Activated T-cell treated with anti-CD3 and anti-CD28 coated beads, Interleukin-2, amount 50 U/mL, for 72 hours (primary cell): ENCODE measurements at regions not wholly inside any gene's neighbourhood (a gene's known extent, or its start where the extent isn't known, plus 50 kb on each side); places are given as distances from the start of the nearest gene placed in this dataset.
"Not testable (repeated sequence)": the region's sequence is repeated elsewhere in the genome, so short reads cannot be mapped to it uniquely, and the experiment has no call there.

Experiments used
- ATAC-seq, 2 donors: fragments of 150-1000 bp; cut with Tn5 transposase; replicated peaks in 1 of 2; 2 replicates each; pipeline ENCODE4 v1.10.0; 2021; ENCODE audit warnings: moderate library complexity in 2 of 2, mild to moderate bottlenecking in 1 of 2
- DNase-seq, 2 donors: peaks; one replicate each; pipeline ENCODE4 v3.0.0; 2021 to 2022; ENCODE audit warnings: mixed read lengths in 1 of 2
- H3K27ac Mint-ChIP-seq: one replicate; pipeline ENCODE4 v1.8.0; 2022; ENCODE audit warnings: mild to moderate bottlenecking, moderate library complexity, mixed read lengths
- H3K27me3 Mint-ChIP-seq: one replicate; pipeline ENCODE4 v1.8.0; 2022; ENCODE audit warnings: low read depth, mixed read lengths
- H3K36me3 Mint-ChIP-seq, 2 donors: one replicate each; pipeline ENCODE4 v1.8.0; 2022; ENCODE audit warnings: mixed read lengths in 2 of 2, mild to moderate bottlenecking in 1 of 2; ENCODE audit not compliant: insufficient read depth in 2 of 2
- H3K4me1 Mint-ChIP-seq: one replicate; pipeline ENCODE4 v1.8.0; 2022; ENCODE audit warnings: low read depth, mixed read lengths
- H3K4me3 Mint-ChIP-seq, 2 donors: one replicate each; pipeline ENCODE4 v1.8.0; 2022; ENCODE audit warnings: mild to moderate bottlenecking in 2 of 2, mixed read lengths in 2 of 2, moderate library complexity in 2 of 2
- H3K9me3 Mint-ChIP-seq, 2 donors: one replicate each; pipeline ENCODE4 v1.8.0; 2022; ENCODE audit warnings: mixed read lengths in 2 of 2

DNA sequence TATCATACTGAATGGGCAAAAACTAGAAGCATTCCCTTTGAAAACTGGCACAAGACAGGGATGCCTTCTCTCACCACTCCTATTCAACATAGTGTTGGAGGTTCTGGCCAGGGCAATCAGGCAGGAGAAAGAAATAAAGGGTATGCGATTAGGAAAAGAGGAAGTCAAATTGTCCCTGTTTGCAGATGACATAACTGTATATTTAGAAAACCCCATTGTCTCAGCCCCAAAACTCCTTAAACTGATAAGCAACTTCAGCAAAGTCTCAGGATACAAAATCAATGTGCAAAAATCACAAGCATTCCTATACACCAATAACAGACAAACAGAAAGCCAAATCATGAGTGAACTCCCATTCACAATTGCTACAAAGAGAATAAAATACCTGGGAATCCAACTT lies 52.5 kb upstream of the CCDC71L start:
- not testable (repeated sequence) for H3K27ac Mint-ChIP-seq, H3K9me3 Mint-ChIP-seq, H3K27me3 Mint-ChIP-seq, DNase-seq, H3K4me1 Mint-ChIP-seq, ATAC-seq, H3K4me3 Mint-ChIP-seq
- peaks cover 11 to 24% of the 10 kb centered on the region in 2 donors for H3K36me3 Mint-ChIP-seq

DNA sequence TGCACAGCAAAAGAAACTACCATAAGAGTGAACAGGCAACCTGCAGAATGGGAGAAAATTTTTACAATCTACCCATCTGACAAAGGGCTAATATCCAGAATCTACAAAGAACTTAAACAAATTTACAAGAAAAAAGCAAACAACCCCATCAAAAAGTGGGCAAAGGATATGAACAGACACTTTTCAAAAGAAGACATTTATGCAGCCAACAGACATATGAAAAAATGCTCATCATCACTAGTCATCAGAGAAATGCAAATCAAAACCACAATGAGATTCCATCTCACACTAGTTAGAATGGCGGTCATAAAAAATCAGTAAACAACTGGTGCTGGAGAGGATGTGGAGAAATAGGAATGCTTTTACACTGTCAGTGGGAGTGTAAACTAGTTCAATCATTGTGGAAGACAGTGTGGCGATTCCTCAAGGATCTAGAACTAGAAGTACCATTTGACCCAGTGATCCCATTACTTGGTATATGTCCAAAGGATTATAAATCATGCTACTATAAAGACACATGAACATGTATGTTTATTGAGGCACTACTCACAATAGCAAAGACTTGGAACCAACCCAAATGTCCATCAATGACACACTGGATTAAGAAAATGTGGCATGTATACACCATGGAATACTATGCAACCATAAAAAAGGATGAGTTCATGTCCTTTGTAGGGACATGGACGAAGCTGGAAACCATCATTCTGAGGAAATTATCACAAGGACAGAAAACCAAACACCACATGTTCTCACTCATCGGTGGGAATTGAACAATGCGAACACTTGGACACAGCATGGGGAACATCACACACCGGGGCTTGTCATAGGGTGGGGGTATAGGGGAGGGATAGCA lies 53.9 kb upstream of the CCDC71L start:
- peaks cover 9 to 21% of the 10 kb centered on the region in 2 donors for H3K36me3 Mint-ChIP-seq
- H3K27ac Mint-ChIP-seq, H3K4me1 Mint-ChIP-seq, H3K9me3 Mint-ChIP-seq, ATAC-seq, H3K27me3 Mint-ChIP-seq, DNase-seq: not testable (repeated sequence)
- peak overlapping the region in 1 of 2 donors; percentile 8 for H3K4me3 Mint-ChIP-seq

DNA sequence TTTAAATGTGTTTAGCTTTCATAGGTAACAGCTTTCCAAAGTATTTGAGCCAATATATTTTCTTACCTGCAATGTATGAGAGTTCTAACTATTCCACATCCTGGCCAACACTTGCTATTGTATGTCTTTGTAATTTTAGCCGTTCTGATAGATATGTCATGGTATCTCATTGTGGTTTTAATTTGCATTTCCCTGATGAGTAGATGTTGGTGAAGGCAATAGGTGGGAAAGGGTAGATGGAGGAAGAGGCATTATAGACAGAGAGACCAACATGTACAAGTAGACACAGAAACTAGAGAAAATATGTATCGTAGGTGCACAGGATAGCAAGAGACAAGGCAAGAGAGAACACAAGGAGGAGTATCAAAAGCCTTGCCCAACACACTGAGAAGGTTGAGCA lies 54.8 kb upstream of the CCDC71L start:
- no peaks in the 10 kb centered on the region for H3K27me3 Mint-ChIP-seq
- ATAC-seq (no peak), DNase-seq (no peak)
- no peak overlapping the region for H3K4me3 Mint-ChIP-seq
- H3K9me3 Mint-ChIP-seq = peaks cover 6 to 8% of the 10 kb centered on the region in 2 donors
- peaks cover 11 to 17% of the 10 kb centered on the region in 2 donors for H3K36me3 Mint-ChIP-seq
- H3K4me1 Mint-ChIP-seq = peaks cover 11% of the 10 kb centered on the region
- no peak overlapping the region for H3K27ac Mint-ChIP-seq

DNA sequence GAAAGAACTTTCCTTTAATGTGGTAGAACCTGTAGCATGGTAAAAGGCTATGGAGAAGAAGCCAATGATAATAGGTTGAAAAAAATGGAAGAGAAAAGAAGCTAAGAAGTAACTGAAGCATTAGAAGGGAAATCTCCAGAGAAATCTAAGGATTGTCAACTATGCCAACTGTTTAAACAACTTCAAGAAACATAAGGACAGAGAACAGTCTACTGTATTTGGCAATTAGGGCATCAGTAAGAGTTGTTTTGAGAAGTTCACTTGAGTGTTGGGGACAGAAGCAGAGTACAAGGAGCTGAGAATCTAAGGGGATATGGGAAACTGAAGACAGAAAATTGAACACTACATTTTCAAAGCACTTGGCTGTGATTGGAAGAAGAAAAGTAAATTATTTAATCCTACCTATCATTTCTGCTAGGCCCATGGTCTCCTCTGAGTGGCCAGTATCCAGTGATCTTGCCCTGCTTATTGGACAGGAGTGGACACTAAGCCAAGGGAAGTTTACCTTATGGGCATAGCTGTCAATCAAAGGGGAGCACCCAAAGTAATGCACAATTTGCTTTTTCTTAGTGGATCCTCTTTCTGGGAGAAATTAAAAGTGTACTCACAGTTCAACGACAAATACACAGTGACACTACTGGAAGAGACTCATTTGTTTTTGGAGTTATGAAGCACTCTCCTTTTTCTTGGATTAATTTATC lies 56.4 kb upstream of the CCDC71L start:
- Mint-ChIP-seq H3K9me3 (peaks cover 4 to 6% of the 10 kb centered on the region in 2 donors), H3K4me1 (peaks cover 13% of the 10 kb centered on the region), H3K36me3 (peaks cover 8 to 11% of the 10 kb centered on the region in 2 donors), H3K4me3 (no peak overlapping the region), H3K27ac (no peak overlapping the region), H3K27me3 (no peaks in the 10 kb centered on the region)
- DNase-seq = no peak
- ATAC-seq = no peak

DNA sequence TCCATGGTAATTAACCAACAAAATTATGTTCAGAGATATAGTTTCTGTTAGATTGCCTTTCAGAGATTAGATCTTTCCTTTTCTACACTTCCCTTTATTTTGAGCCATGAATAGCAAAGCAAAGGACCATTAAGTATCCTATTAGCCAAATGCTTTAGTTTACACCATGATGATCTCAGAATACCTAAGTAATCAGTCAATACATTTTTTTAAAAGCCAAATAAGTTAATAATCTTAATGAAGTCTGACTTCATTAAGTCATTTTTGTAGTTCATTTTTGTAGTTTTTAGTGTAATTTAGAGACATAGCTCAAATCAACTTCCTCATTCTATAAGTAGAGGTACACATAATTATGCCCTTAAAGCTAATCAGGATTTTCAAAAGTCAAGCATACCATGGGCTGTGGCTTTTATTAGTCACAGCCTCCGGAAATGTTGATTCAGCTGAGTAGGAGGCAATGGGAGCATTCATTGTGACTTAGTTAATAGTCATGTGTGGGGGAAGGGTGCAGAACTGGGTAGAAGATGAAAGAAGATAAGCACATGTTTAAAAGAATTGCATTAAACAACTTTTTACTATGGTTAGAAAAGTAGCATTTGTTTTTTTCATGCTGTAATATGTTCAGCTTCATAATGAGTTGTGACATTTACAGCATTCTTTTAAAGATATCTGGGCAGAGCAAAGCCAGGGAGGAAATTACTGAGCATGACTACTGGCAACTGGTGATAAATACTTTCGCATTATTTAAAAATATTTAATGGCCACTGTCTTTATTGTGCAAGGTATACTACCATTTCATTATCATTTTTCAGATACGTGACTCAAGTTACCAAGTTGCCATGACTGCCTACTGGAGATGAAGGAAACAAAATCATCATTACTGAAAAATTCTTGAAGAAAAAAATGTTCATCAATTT lies 57.3 kb upstream of the CCDC71L start:
- Mint-ChIP-seq H3K4me3 (no peak overlapping the region), H3K36me3 (peaks cover 9 to 10% of the 10 kb centered on the region in 2 donors), H3K27me3 (no peaks in the 10 kb centered on the region), H3K4me1 (peaks cover 18% of the 10 kb centered on the region), H3K9me3 (peaks cover 4 to 7% of the 10 kb centered on the region in 2 donors), H3K27ac (no peak overlapping the region)
- peak; percentile 100 for ATAC-seq
- peak; percentile 81 to 83 for DNase-seq

DNA sequence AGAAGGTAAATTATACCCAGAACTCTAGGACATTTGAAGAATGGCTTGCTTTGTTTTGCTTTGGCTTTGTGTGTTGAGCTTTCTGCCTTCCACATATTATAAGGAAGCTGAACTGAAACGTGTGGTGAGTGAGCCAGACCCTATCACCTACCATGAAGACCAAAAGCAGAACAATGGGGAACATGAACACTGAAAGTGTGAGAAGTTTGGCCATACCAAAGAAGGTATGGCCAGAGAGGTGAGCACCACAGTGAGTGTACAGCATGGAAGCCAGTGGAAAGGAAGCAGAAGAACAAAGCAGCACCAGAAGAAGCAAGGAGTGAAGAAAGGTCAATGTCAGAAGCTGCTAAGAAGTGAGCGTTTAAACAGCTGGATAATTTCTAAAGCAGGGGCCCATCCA lies 59.7 kb upstream of the CCDC71L start:
- H3K9me3 Mint-ChIP-seq = peaks cover 5 to 10% of the 10 kb centered on the region in 2 donors
- peak overlapping the region in 1 of 2 donors; percentile 0 for H3K4me3 Mint-ChIP-seq
- H3K27ac Mint-ChIP-seq = no peak overlapping the region
- peaks cover 3 to 4% of the 10 kb centered on the region in 2 donors for H3K36me3 Mint-ChIP-seq
- peaks cover 23% of the 10 kb centered on the region for H3K4me1 Mint-ChIP-seq
- ATAC-seq (no peak), DNase-seq (no peak)
- H3K27me3 Mint-ChIP-seq = no peaks in the 10 kb centered on the region

DNA sequence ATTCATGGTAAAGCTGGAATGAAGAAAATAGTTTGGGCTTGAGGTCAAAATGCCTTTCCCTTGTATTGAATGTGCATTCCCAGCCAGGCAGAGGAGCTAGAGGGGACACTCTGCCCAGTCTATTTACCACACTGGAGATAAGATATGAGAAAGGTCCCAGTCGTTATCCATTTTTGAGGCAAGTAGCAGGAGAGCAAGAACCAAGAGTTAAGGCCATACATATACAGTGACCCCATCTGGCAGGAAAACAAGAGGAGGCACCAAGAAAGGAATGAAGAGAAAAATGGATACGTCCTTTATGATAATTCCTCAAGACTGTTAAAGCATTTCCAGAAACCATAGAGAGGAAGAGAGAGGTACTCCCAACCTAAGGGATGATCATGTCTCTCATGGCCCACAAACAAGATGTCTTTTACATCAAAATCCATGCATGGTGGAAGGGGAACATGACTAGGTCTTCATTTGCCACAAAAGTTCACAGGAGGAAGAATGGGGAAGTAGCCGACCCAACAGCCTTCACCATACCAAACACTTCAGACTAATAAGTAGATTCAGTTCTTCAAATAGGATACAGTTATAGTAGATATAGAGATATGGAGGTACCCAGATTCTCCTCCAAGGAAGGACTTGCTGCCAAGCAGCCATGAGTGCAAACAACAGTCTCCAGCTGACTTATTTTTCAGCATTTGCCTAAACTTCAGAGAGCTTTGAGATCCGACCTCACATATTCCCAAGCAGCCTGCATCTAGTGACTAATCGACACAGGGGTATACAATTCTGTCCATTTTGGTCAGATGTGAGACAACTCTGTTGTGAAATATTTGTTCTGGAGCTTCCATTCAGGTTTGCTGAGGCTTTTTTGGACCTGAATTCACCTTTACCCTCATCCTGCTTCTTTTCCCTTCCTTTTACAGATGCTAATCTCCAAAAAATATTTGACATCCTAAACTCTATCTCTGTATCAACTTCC lies 61.1 kb upstream of the CCDC71L start:
- peaks cover 8 to 10% of the 10 kb centered on the region in 2 donors for H3K9me3 Mint-ChIP-seq

DNA sequence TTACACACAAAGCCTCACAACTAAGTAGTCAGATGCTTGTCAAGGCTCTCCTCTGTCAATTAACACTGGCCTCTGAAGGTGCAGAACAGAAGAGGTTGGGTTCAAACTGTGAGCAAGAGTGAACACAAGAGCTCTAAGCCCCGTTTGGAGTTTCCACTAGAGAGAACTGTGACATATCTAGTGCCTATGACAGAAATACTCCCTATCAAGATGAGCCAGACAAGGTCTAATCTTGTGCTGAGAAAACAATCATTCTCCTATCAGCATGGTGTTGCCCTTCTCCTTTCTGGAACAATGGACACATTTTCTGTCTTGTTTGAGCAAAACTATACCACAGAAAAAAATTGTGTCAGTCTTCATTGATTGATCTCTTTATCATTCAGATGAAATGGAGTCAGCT lies 62.4 kb upstream of the CCDC71L start:
- peaks cover 8 to 10% of the 10 kb centered on the region in 2 donors for H3K9me3 Mint-ChIP-seq
- DNase-seq (no peak), ATAC-seq (peak; percentile 75 to 92)
- H3K27me3 Mint-ChIP-seq = no peaks in the 10 kb centered on the region
- H3K36me3 Mint-ChIP-seq = peaks cover 7 to 8% of the 10 kb centered on the region in 2 donors
- H3K4me3 Mint-ChIP-seq = peak overlapping the region; percentile 60 to 79
- H3K4me1 Mint-ChIP-seq = peaks cover 23% of the 10 kb centered on the region
- peak overlapping the region; percentile 86 for H3K27ac Mint-ChIP-seq

More for the DNA sequence above, 61.1 kb upstream of the CCDC71L start:
- H3K4me3 Mint-ChIP-seq = no peak overlapping the region
- H3K4me1 Mint-ChIP-seq = peaks cover 23% of the 10 kb centered on the region
- ATAC-seq = no peak
- no peak overlapping the region for H3K27ac Mint-ChIP-seq
- no peaks in the 10 kb centered on the region for H3K27me3 Mint-ChIP-seq
- peaks cover 6 to 7% of the 10 kb centered on the region in 2 donors for H3K36me3 Mint-ChIP-seq
- DNase-seq = no peak

DNA sequence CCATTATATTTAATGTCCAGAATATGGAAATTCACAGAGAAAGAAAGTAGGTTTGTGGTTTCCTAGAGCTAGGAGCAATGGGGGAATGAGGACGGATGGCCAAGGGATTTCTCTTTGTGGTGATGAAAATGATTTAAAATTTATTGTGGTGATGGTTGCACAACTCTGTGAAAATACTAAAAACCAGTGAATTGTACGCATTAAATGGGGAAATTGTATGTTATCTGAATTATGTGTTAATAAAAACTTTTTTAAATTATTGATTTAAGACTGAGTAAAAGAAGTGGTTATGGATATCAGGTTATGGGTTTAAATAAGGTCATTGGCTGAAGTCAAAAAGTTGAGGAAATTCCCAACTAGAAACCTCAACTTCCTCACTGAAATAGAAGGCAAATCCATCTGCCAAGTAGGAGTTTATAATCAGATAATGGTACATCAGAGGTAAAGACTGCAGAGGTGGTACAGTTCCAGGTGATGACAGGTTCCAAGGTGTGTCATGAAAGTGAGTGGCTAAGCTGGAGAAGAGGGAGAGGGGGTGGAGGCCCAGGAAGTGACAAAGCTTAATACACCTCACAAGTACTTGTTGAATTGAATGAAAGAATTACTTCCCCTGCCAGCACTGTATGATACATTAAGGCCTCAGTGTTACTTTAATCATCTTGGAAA lies 68.9 kb upstream of the CCDC71L start:
- Mint-ChIP-seq H3K9me3 (peaks cover 2 to 3% of the 10 kb centered on the region in 2 donors), H3K4me1 (peaks cover 42% of the 10 kb centered on the region), H3K27ac (peak overlapping the region; percentile 4), H3K4me3 (no peak overlapping the region), H3K27me3 (no peaks in the 10 kb centered on the region), H3K36me3 (peaks cover 4 to 6% of the 10 kb centered on the region in 2 donors)
- DNase-seq (peak in 1 of 2 donors; percentile 10), ATAC-seq (peak; percentile 67 to 74)

DNA sequence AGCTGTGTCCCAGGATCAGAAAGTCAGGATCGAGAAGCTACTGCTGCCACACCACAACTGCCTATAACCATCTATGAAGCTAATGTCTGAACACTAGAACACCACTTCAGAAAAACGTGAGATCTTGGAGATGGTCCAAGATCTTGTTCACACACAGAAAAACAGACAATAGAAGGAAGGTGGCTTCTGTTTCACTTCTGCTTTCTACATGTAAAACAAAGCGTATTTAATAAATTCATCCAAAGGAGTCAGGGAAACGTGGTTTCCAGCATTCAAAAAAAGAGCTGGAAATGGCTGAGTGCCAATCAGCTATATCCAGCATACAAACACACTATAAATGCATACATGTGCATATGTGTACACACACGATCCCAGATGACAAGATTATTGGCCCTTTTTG lies 70.2 kb upstream of the CCDC71L start:
- Mint-ChIP-seq H3K27me3 (no peaks in the 10 kb centered on the region), H3K9me3 (peaks cover 2 to 3% of the 10 kb centered on the region in 2 donors), H3K27ac (no peak overlapping the region), H3K36me3 (peaks cover 2 to 3% of the 10 kb centered on the region in 2 donors), H3K4me1 (peaks cover 50% of the 10 kb centered on the region), H3K4me3 (peak overlapping the region; percentile 45 to 57)
- DNase-seq (no peak), ATAC-seq (no peak)

DNA sequence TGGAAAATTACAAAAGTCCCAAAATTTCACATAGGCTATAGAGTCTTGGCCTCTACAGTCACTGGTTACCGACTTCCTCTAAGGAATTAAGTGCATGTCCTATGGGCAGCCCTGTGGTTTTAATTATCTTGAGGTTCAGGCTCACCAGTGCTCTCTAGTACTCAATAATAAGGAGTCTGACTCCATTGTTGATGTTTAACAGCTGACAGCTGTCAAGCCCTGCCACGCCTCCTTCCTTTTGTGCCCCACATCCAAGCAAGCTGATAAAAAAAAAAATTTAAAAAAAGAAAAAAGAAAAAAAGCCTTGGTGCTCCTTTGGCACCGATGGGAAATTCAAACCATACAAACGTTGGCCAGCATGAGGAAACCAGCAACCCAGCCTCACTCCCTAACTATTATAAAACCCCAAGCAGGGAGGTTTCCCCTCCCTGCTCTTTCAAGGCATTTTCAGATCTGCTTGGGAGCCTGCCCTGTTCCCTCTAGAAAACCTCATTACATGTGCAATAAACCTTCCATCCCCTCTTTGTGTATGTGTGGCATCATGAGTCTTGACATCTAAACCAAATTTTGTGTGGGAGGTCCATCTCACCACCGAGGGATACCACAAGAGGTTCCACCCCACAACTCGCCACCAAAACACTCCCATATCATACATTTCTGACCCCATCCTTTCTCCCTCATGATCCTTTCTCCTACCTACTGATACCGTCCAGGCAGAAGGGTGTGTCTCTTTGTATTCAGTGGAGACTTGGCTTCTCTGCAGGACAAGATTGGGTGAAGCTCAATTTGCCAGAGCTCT lies 70.9 kb upstream of the CCDC71L start:
- H3K27me3 Mint-ChIP-seq = no peaks in the 10 kb centered on the region
- DNase-seq = peak in 1 of 2 donors; percentile 31
- peaks cover 1 to 2% of the 10 kb centered on the region in 2 donors for H3K9me3 Mint-ChIP-seq
- H3K4me1 Mint-ChIP-seq = peaks cover 56% of the 10 kb centered on the region
- ATAC-seq = peak; percentile 32 to 49
- H3K27ac Mint-ChIP-seq = peak overlapping the region; percentile 17
- peak overlapping the region; percentile 20 to 22 for H3K4me3 Mint-ChIP-seq
- H3K36me3 Mint-ChIP-seq = peaks cover 2 to 3% of the 10 kb centered on the region in 2 donors
